ENCODE measurements at regions not wholly inside any gene's neighbourhood (a gene's known extent, or its start where the extent isn't known, plus 50 kb on each side); places are given as distances from the start of the nearest gene placed in this dataset.

DNA sequence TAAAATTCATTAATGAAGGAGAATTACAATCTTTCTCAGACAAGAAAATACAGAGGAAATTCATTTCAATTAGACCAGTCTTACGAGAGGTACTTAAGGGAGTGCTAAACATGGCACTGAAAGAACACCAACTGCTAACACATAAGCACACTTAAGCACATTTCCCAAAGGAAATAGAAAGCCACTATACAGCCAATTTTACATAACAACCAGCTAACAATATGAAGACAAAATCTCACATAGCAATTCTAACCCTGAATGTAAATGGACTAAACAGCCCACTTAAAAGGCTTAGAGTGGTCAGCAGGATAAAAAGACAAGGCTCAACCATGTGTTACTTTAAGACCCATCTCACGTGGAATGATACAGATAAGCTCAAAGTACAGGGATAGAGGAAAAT, 339.5 kb upstream of the LUZP2 start:
- Histone ChIP-seq H2AFZ (ENCODE audit: low read depth, low read length) (no peak overlapping the region), H3K27me3 (ENCODE audit: low read depth, low read length) (no peaks in the 10 kb centered on the region), H3K9me3 (ENCODE audit: insufficient read depth, low read length) (no peaks in the 10 kb centered on the region), H3K36me3 (replicated peaks; ENCODE audit: low read depth, low read length) (no peaks in the 10 kb centered on the region), H3K79me2 (ENCODE audit: low read length) (no peaks in the 10 kb centered on the region), H3K4me3 (ENCODE audit: low read length) (no peak overlapping the region), H4K20me1 (ENCODE audit: insufficient read depth, low read length) (no peaks in the 10 kb centered on the region), H3K9ac (ENCODE audit: low read length) (no peak overlapping the region), H3K27ac (ENCODE audit: low read length) (no peak overlapping the region), H3K4me1 (ENCODE audit: low read length) (no peaks in the 10 kb centered on the region), H3K4me2 (ENCODE audit: low read length) (no peak overlapping the region)
- no peak for TF ChIP-seq EZH2phosphoT487 (IDR thresholded peaks at IDR 0.05; ENCODE audit: low read depth)
- TF ChIP-seq, protein P1, sequence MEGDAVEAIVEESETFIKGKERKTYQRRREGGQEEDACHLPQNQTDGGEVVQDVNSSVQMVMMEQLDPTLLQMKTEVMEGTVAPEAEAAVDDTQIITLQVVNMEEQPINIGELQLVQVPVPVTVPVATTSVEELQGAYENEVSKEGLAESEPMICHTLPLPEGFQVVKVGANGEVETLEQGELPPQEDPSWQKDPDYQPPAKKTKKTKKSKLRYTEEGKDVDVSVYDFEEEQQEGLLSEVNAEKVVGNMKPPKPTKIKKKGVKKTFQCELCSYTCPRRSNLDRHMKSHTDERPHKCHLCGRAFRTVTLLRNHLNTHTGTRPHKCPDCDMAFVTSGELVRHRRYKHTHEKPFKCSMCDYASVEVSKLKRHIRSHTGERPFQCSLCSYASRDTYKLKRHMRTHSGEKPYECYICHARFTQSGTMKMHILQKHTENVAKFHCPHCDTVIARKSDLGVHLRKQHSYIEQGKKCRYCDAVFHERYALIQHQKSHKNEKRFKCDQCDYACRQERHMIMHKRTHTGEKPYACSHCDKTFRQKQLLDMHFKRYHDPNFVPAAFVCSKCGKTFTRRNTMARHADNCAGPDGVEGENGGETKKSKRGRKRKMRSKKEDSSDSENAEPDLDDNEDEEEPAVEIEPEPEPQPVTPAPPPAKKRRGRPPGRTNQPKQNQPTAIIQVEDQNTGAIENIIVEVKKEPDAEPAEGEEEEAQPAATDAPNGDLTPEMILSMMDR (IDR thresholded peaks at IDR 0.05; ENCODE audit: low read depth, low read length): no peak

DNA sequence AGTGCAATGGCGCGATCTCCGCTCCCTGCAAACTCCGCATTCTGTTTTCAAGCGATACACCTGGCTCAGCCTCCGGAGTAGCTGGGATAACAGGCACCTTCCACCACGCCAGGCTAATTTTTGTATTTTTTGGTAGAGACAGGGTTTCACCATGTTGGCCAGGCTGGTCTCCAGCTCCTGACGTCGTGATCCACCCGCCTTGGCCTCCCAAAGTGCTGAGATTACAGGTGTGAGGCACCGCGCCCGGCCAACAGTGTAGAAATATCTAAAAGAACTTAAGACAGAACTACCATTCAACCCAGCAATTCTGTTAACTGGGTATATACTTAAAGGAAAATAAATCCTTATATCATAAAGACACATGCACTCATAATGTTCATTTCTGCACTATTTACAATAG, 335.3 kb upstream of the LUZP2 start:
- H4K20me1 ChIP-seq (ENCODE audit: insufficient read depth, low read length): no peaks in the 10 kb centered on the region
- no peak overlapping the region for H2AFZ ChIP-seq (ENCODE audit: low read depth, low read length)
- TF ChIP-seq, protein P1 (IDR thresholded peaks at IDR 0.05; ENCODE audit: low read depth, low read length): no peak
- TF ChIP-seq EZH2phosphoT487 (IDR thresholded peaks at IDR 0.05; ENCODE audit: low read depth): no peak
- H3K9me3 ChIP-seq (ENCODE audit: insufficient read depth, low read length): no peaks in the 10 kb centered on the region
- no peaks in the 10 kb centered on the region for H3K4me1 ChIP-seq (ENCODE audit: low read length)
- no peak overlapping the region for H3K4me2 ChIP-seq (ENCODE audit: low read length)
- H3K36me3 ChIP-seq (replicated peaks; ENCODE audit: low read depth, low read length): no peaks in the 10 kb centered on the region
- H3K27me3 ChIP-seq (ENCODE audit: low read depth, low read length): no peaks in the 10 kb centered on the region
- H3K27ac ChIP-seq (ENCODE audit: low read length): no peak overlapping the region
- no peaks in the 10 kb centered on the region for H3K79me2 ChIP-seq (ENCODE audit: low read length)
- H3K9ac ChIP-seq (ENCODE audit: low read length): no peak overlapping the region
- no peak overlapping the region for H3K4me3 ChIP-seq (ENCODE audit: low read length)

DNA sequence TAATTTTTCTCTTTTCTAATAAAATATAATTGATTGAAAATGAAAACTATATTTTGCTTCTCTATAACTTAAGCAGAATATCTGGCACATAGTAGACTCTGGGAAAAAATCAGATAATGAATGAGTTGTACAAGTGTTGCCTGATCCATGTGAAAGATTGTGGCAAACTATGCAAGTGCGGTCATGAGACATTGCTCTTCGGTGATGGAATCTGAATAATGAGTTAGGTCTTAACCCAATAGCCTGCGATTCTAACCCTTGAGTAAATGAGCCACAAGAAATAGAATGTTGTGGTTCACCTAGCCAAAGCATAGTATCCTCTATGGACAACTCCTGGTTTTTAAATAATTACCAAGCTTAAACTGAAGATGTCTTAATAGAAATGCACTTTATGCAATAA, 333.7 kb upstream of the LUZP2 start:
- Histone ChIP-seq H3K27me3 (ENCODE audit: low read depth, low read length) (no peaks in the 10 kb centered on the region), H3K4me2 (ENCODE audit: low read length) (no peak overlapping the region), H3K36me3 (replicated peaks; ENCODE audit: low read depth, low read length) (no peaks in the 10 kb centered on the region), H3K27ac (ENCODE audit: low read length) (no peak overlapping the region), H3K9ac (ENCODE audit: low read length) (no peak overlapping the region), H3K79me2 (ENCODE audit: low read length) (no peaks in the 10 kb centered on the region), H4K20me1 (ENCODE audit: insufficient read depth, low read length) (no peaks in the 10 kb centered on the region), H3K4me3 (ENCODE audit: low read length) (no peak overlapping the region), H3K4me1 (ENCODE audit: low read length) (no peaks in the 10 kb centered on the region), H3K9me3 (ENCODE audit: insufficient read depth, low read length) (no peaks in the 10 kb centered on the region), H2AFZ (ENCODE audit: low read depth, low read length) (no peak overlapping the region)
- no peak for TF ChIP-seq EZH2phosphoT487 (IDR thresholded peaks at IDR 0.05; ENCODE audit: low read depth)
- TF ChIP-seq, protein P1 (IDR thresholded peaks at IDR 0.05; ENCODE audit: low read depth, low read length): no peak

DNA sequence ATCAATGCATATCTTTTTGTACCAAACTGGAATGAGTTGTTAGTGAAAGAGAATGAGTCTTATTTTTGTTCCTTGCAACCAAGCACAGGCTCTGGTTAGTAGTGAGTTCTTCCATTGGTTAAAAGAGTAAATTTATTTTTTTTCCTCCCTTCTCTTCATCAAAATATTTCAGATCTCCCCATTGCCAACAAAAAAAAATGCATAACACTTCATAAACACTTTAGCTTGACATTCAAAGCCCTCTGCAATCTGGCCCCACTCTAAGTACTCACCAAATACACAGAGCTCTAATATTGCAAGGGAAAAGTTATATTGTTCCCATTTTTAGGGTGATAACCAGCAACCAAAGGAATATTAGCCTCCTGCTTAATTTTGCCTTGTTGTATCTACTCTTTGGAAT, 333.0 kb upstream of the LUZP2 start:
- H3K4me2 ChIP-seq (ENCODE audit: low read length): no peak overlapping the region
- no peaks in the 10 kb centered on the region for H3K4me1 ChIP-seq (ENCODE audit: low read length)
- no peaks in the 10 kb centered on the region for H4K20me1 ChIP-seq (ENCODE audit: insufficient read depth, low read length)
- no peak overlapping the region for H3K9ac ChIP-seq (ENCODE audit: low read length)
- no peak overlapping the region for H3K27ac ChIP-seq (ENCODE audit: low read length)
- no peaks in the 10 kb centered on the region for H3K36me3 ChIP-seq (replicated peaks; ENCODE audit: low read depth, low read length)
- no peak overlapping the region for H3K4me3 ChIP-seq (ENCODE audit: low read length)
- H3K9me3 ChIP-seq (ENCODE audit: insufficient read depth, low read length): no peaks in the 10 kb centered on the region
- H3K27me3 ChIP-seq (ENCODE audit: low read depth, low read length): no peaks in the 10 kb centered on the region
- no peaks in the 10 kb centered on the region for H3K79me2 ChIP-seq (ENCODE audit: low read length)
- no peak overlapping the region for H2AFZ ChIP-seq (ENCODE audit: low read depth, low read length)
- TF ChIP-seq EZH2phosphoT487 (IDR thresholded peaks at IDR 0.05; ENCODE audit: low read depth): no peak

DNA sequence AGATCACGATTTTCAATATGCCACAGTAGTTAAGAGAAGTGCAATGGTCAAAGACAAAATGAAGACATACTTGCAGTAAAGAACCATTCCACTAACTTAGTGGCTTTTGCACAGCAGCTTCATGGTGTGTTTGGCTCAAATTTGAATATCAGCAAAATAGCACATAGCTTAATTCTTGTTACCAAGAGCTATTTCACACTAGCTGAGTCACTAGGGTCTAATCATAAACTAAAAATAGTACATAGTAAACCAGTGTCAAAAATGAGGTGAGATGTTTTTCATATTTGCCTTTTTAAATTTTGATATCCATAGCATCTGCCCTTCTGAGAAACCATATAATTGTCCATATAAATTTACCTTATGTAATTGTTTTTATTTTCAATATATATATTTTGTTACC, 325.0 kb upstream of the LUZP2 start:
- no peak overlapping the region for H3K4me3 ChIP-seq (ENCODE audit: low read length)
- no peak overlapping the region for H3K27ac ChIP-seq (ENCODE audit: low read length)
- no peaks in the 10 kb centered on the region for H4K20me1 ChIP-seq (ENCODE audit: insufficient read depth, low read length)
- no peaks in the 10 kb centered on the region for H3K79me2 ChIP-seq (ENCODE audit: low read length)
- no peaks in the 10 kb centered on the region for H3K9me3 ChIP-seq (ENCODE audit: insufficient read depth, low read length)
- no peaks in the 10 kb centered on the region for H3K4me1 ChIP-seq (ENCODE audit: low read length)
- H3K27me3 ChIP-seq (ENCODE audit: low read depth, low read length): no peaks in the 10 kb centered on the region
- H2AFZ ChIP-seq (ENCODE audit: low read depth, low read length): no peak overlapping the region
- H3K36me3 ChIP-seq (replicated peaks; ENCODE audit: low read depth, low read length): no peaks in the 10 kb centered on the region
- TF ChIP-seq EZH2phosphoT487 (IDR thresholded peaks at IDR 0.05; ENCODE audit: low read depth): no peak
- TF ChIP-seq, protein P1 (IDR thresholded peaks at IDR 0.05; ENCODE audit: low read depth, low read length): no peak
- no peak overlapping the region for H3K9ac ChIP-seq (ENCODE audit: low read length)
- H3K4me2 ChIP-seq (ENCODE audit: low read length): no peak overlapping the region
